GM19043 (cell line): ENCODE measurements at regions not wholly inside any gene's neighbourhood (a gene's known extent, or its start where the extent isn't known, plus 50 kb on each side); places are given as distances from the start of the nearest gene placed in this dataset.

Source experiments
- ATAC-seq: cut with Tn5 transposase; IDR thresholded peaks from one replicate; pipeline ENCODE4 v1.9.1; 2021; ENCODE audit warnings: low read depth; ENCODE audit not compliant: unreplicated experiment

DNA sequence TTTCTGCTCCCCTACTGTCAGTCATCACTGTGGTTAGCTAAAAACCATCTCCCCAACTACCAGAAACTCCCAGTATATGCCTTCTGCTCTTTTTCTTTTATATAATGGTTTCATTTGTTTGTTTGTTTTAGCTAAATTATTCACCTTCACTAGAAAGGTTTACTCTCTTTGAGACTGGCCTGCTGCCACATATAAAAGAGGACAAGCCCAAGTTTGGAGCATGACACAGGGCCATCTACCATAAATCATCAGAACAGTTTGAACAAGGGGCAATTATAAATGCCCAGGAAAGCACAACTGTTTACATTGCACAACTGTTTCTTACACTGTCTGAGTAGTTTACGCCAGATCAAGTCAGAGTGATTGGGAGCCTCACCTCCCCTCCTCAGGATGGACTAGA is 471.0 kb upstream of the PIK3C3 start:
- no peak for ATAC-seq

DNA sequence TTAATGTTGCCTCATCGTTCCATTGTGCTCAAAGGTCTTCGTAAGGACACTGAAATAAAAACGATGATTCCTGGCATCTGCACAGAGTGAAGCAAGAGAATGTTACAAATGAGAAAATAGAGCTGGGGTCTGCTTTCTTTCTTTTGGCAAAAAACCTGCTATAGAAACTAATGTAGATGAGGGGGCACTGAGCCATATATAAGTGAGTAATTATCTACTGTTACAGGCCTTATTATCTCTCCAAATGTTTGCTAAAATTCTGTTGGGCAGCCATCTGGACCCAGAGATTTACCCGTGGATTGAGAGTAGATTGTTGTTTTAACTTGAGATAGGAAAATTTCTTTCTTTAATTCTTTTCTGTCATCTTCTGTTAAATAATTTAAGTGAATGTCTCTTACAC is 472.5 kb upstream of the PIK3C3 start:
- ATAC-seq: no peak

DNA sequence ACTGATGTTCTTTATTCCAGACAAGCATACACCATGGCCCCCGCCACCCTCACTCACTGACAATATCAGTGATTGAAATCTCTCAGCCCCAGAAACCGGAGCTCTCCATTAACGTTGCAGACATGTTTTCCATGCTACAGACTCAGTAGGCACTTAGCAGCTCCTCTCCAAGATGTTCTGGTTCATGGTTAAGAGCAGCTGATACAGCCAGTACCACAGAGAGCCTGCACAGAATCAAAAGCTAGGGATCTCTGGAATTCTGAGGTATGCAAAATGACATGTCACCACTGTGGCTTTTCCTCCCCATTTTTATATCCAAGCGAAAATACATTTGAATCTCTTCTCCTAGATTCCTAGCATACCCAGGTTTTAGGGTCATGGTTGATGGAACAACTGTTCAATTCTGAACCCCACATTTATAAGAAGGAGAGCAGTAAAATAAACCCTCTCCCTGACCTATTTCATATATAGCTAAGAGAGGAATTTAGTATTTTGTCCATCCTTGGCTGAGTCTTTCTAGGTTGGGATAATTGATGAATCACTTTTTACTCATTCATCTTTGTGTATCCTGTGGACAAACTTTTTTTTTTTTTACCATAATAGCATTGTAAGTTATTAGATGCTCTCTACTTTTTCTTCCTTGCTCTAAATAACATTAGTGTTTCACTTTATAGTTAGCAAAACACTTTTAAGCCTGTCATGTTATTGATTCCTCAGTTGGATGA is 488.4 kb upstream of the PIK3C3 start:
- ATAC-seq: no peak

DNA sequence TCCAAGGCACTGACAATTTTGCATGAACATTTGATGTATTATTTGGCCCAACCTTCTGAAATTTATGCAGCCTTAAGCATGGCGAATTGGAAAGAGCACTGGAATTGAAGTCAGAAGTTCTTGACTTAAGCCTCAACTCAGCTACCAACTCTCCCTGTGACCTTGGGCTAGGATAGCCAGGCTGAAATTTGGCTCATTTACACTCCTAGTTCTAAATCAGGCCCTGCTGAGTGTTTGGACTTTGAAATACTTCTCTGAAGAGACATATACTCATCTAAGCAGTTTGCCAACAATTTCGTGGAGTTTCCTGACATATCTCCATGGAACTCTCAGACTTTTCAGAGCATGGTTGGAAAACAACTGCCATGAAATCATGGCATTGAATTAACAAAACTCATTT is 489.6 kb upstream of the PIK3C3 start:
- no peak for ATAC-seq

DNA sequence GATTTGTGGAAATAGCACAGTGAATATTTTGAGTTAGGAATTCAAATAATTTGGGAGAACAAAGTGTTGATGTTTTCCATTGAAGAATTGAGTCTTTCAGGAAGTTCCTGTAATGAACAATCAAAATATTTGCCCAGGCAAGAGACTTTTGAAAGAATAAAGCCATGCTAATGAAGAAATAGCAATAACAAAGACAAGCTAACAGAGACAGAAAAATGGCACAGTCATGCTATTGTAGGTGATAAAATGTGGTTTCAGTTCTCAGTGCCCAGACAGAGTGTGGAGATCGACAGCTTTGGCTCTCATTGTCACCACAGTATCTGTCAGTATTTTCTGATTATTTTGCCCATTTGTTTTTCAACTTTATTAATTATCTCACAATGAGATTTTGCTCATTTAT is 490.8 kb upstream of the PIK3C3 start:
- ATAC-seq: no peak

DNA sequence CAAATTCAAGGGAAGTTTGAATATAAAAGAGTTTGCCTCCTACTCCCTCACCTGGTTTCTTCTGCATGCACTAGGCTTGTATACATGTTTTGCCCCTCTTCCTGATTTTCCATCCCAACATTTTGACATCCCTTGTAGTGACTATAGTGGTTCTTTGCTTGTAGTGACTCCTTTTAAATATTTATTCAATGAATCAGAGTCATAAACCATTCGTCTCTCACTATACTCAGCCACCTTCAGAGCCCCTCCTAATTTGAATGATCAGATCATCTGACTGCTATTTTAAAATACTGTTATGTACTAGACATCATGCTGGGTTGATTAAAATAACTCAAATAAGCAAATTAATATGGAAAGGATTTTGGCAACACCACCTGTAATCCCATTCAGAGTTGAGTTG is 492.1 kb upstream of the PIK3C3 start:
- ATAC-seq: no peak

DNA sequence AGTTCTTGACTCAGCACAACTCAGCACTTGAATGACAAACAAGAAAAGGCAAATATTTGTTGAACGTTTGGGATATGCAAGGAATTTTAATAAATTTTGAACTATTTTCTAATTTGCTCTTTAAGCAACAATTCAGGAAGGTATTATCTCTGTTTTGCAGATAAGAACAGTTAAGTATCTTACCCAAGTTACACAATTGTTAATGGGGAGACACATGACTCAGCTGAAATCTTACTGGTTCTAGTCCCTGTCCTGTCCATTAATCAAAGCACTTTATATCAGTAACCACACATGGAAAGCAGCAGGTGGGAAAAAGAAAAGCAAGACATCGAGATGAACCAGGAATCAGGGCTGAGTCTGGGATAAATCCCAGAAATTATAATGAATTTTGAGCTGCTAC is 493.9 kb upstream of the PIK3C3 start:
- no peak for ATAC-seq

DNA sequence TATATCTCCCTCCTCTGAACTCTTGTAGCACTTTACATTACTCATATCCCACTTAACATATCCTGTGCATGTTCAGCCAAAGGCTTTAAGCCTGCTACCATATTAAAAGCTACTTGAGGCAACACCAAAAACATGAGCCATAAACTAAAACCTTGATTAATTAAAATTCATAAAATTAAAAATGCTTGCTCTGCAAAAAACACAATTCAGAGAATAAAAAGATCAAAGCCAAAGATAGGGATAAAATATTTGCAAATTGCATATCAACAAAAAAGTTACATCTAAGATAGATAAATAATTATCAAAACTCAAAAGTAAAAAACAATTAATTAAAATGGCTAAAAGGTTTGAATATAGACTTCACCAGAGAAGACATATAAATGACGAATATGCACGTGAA is 495.4 kb upstream of the PIK3C3 start:
- ATAC-seq: no peak

DNA sequence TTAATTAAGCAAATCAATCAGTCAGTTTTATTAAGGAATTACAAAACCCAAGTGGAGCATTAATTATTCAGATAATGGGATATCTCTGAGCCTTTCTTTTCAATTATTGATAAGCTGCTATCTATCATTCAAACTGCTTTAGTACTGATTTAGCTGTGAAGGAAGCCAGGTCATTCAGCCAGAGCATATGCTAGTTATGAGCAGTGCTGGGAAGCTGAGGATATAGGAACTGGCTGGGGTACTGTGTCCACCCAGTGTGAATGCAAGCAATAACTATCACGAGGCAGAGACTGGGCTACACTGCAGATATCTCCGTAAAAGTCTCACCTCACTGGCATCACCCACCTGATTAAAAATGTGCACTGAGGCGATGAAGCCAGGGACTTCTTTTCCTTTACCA is 496.7 kb upstream of the PIK3C3 start:
- no peak for ATAC-seq

DNA sequence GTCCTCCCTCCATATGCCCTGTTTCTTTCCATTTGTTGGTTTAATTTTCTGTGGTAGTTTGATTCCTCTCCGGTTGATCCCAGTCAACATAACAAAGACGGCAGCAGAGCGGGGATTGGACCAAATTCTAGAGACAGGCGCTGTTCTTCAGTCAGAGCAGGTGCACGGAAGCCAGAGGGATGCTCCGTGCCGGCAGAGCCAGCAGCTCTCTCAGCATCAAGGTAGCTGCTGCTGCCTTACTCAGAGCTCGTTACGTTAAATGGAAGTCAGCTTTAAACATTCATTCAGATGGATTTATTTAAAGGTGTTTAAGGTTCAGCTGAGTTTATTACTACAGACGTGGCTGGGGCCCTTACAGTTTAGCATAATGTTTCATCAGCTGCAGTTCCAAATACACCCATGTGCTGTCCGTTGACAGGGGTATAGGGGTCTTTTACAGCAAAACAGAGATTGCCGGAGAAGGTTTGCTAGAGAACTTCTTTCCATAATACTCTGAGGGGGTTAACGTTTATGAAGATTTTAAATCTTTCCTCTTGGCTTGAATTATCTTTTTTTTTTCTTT is 497.2 kb upstream of the PIK3C3 start:
- ATAC-seq: no peak

DNA sequence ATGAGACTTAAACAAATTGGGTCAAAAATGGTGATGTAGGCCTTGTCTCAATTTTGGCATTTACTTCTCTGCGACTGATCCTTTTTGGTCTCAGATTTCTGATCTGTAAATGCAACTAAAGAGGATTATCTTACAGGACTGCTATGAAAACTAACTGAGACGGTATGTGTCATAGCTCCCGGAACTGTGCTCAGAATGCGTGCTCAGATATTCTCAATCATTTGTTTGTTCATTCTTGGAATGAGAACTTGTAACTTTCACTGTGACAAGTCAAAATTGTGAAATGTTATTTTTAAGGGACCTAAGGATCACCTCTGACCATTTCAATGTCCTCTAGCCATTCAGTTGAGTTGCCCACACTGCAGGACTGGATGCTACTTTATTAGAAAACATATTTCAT is 498.2 kb upstream of the PIK3C3 start:
- no peak for ATAC-seq

DNA sequence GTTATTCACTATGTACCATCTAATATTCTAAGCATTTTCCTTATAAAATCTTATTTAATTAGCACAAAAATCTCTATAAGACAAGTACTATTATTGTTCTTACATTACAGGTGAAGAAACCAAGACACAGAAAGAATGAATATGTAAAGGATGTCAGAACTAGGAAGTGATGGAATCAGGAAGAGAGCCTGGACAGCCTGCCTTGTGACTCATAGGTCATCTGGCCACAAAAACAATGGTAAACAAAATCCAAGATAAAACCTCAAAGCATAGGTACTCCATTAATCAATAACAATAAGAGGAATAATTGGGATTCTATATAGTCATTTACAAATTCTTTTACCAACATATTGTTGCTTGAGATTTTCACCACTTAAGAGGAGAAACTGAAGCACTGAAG is 505.4 kb upstream of the PIK3C3 start:
- no peak for ATAC-seq

DNA sequence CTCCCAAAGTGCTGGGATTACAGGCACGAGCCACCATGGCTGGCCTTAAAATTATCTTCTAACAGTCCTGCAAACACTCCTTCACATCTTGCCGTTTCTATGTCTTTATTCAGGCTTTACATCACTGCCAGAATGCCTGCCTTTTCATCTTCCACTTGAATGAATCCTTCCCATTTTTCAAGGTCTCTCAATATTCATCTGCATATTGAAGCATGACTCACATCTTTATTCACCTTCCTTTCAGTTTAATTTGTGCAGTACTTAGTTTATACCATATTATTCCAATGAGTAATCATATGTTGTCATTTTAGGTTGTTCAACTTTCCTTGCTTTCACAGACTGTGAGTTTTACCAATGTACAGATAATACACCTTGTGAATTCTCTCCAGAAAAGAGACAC is 510.1 kb upstream of the PIK3C3 start:
- ATAC-seq: no peak

DNA sequence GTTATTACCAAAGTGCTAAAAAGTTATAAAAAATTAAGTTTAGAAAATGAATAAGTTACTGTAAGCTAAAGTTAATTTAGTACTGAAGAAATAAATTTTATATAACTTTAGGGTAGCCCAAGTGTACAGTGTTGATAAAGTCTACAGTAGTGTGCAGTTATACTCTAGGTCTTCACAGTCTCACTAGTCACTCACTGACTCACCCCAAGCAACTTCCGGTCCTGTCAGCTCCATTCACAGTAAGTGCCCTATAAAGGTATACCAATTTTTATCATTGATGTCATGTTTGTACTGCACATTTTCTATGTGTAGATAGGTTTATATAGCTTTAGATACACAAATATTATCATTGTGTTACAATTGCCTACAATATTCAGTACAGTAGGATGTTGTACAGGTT is 518.3 kb upstream of the PIK3C3 start:
- ATAC-seq: no peak

DNA sequence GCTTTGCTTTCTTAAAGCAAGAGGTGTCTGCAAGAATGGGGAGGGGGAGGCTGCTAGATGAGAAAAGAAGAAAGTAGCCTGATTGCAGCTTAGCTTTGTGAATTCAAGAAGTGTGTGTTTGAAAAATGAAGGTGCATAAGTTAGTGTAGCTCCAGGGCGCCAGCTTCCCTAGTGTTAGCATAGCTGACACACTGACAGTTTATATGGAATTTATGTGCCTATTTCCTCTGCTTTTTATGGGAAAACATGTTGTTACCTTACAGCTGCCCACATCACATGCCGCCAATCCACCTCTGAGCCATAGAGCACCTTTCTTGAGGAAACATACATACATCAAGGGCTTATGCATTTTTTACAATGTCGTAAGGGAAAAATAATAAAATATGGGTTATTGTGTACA is 536.4 kb upstream of the PIK3C3 start:
- ATAC-seq: no peak

DNA sequence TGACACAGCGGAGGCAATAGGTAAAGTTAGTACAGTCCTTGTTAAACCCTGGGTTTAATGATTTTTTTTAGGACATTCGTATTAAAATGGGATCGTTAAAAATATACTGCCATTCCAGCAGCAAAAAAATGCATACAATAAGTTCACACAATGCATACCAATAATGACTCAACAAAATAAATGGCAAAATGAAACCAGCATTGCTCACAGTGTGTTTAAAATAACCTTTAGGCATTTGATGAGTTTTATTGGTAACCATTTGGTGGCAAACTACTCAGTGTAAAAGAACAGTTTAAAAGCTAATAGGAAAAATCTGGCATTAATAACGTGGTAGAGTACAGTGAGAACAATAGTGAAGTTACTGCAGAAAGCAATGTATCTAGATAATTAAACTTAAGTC is 539.0 kb upstream of the PIK3C3 start:
- no peak for ATAC-seq

DNA sequence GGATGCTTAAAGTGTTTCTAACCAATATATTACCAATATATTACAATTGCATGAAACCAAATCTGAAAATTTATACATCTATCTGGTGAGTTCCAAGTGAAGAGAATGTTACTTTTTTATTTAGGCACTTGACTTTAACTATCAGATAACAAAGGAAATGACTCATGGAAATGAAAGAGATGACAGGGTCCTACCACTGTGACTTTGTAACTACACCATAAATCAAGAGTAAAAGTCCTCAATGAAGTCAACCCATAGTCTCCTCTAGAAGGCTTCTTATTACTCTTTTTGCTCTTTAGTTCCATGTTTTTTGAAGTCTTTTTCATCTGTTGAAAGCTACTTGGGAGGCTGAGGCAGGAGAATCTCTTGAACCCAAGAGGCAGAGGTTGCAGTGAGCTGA is 545.0 kb upstream of the PIK3C3 start:
- no peak for ATAC-seq

DNA sequence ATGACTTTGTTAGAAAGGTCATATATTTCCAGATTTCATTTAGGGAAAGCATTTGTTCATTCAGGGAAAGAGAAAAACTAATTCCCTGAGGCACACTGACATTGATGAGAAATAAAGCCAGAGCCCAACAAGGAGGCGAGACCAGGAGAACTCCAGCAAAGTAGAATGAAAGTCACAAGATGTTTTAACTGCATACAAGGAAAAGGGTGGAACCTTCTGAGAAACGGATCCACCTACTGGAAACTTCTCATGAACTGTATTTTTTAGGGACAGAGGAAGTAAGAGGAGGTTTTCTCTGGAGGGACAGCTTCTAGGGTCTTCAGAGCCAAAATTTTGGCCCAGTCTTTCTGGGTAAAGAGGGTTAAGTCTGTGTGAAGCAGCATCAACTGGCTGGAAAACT is 548.2 kb upstream of the PIK3C3 start:
- no peak for ATAC-seq

DNA sequence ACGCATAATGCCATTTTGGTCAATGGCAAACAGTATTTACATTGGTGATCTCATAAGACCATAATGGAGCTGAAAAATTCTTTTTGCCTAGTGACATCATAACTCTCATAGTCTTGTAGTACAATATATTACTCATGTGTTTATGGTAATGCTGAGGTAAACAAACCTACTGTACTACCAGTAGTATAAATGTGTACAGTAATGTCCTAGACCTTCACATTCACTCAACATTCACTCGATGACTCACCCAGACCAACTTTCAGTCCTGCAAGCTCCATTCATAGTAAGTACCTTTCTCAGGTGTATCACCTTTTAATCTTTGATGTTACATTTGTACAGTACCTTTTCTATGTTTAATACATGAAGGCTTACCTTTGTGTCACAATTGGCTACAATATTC is 558.2 kb upstream of the PIK3C3 start:
- ATAC-seq: no peak

DNA sequence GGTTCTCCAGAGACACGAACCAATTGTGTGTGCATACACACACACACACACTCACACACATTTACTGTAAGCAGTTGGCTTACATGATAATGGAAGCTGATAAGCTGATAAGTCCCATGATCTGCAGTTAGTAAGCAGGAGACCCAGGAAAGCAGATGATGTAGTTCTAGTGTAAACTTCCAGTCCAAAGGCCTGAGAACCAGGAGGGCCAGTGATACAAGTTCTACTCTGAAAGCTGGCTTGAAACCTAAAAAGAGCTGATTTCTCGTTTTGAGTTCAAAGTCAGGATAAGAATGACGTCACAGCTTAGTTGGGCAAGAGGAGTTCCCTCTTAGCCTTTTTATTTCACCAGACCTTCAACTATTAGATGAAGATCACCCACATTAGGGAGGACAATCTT is 558.8 kb upstream of the PIK3C3 start:
- no peak for ATAC-seq

DNA sequence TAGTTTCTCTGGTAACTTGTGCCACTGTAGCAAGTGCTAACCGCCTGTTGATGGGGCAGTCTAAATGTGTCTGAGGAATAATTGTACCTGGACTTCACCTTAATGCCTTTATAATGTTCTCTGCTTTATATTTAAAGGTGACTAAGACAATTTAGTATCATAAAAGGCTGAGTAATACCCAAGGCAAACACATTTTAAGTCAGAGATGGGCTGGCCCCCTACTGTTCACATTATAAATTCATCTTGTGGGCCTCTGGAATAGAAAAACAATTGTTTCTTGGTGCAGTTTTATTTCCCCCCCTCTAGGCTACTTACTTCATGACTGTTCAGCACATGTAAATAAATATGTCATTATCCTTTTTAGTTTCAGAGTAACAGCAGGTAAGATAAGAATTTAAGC is 559.3 kb upstream of the PIK3C3 start:
- no peak for ATAC-seq

DNA sequence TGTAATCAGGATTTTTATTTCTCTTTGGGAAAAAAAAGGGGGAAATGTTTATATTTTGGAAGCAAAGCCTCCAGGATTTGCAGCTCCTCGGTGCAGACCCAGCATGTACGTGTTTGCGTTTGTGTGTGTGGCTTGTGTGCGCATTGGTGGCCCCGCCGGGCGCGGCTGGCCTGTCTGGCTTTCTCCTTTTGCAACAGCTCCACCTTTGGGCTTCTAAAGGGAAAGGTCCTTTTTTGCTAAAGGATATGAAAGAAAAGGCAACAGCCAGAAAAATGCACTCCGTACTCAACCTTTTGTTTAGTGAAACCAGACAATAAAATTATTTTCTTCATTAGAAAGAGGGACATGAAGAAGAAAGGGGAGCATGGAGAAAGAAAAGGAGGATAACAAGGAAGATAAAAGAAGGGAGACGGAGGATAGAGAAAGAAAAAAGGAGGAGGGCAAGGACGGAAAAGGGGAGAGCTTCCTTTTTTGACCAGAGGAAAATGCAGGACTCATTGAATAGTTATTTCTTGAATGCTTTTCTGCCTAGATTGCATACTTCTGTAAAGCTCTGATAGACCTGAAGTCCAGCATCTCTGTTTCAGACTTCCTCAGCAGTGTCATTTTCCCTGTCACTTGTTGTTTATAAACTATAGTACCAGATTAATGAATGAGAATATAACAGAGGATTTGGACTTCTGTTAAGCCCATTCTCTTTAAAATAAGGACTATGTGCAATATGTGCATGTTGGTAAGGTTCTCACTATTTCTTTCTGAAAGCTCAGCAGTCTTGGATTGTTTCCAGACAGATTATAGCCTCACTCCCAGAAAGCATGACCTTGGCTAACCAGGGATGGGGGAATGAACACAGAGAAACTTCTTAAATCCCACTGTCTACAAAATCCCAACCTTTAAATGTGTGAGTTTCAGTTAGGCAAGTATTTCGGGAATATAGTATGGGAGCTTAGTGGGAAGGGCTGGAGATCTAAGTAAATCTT is 563.1 kb upstream of the PIK3C3 start:
- no peak for ATAC-seq
